Stimulated activated CD4-positive, alpha-beta T cell treated with anti-CD3 and anti-CD28 coated beads, Interleukin-15, amount 100 ng/mL, for 1 hour (primary cell): ENCODE measurements at regions not wholly inside any gene's neighbourhood (a gene's known extent, or its start where the extent isn't known, plus 50 kb on each side); places are given as distances from the start of the nearest gene placed in this dataset.

Experiments
- DNase-seq, 2 donors: peaks; one replicate each; pipeline ENCODE4 v3.0.0-alpha.2; 2020; ENCODE audit warnings: low read depth in 1 of 2, low spot score in 1 of 2

DNA sequence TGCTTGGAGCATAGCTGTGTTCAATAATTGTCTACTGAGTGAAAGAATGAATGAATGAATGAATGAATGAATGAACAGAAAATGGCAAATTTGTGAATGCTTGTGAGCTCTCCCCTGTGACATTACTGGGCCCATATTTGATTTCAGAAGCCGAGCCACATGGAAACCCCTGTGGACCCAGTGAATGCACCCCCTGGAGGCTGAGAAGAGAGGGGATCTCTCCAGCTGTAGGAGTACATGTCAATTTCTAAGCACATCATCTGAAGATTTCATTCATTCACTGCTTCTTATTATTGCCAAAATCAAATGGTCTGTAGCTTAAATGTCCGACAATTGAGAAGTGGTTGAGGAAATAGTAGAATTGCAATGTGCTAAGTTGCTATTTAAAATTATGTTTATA lies 58.3 kb upstream of the DOCK1 start:
- DNase-seq: no peak

DNA sequence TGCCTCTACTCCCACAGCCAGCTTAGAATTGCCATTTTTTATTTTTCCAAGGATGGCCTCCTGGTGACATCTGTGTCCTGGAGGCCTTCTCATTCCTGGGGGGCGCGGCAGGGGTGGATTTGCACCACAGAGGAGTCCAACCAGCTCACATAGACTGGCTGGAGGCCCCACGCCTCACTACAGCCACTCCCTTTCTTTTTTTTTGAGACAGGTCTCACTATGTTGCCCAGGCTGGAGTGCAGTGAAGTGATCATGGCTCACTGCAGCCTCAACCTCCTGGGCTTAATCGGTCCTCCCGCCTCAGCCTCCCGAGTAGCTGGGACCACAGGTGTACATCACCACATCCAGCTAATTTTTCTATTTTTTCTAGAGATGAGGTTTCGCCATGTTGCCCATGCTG lies 57.6 kb upstream of the DOCK1 start:
- no peak for DNase-seq

DNA sequence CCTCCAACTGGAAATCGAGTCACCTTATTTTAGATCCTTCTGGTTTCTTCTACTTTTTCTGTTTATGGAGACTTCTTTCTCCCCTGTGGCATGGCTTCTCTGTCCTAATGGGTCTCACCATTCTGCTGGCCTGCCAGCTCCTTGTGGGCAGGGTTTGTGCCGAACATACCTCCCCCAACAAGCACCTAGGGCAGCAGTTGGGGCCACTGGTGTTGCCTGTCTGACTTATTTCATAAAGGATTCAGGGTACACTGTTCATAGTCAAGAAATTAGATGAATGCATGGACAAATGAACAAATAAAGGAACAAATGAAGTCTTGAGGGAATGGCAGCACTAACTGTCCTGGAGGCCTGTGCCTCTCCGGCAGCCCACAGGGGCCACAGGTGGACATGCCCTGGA lies 55.6 kb upstream of the DOCK1 start:
- DNase-seq: no peak

DNA sequence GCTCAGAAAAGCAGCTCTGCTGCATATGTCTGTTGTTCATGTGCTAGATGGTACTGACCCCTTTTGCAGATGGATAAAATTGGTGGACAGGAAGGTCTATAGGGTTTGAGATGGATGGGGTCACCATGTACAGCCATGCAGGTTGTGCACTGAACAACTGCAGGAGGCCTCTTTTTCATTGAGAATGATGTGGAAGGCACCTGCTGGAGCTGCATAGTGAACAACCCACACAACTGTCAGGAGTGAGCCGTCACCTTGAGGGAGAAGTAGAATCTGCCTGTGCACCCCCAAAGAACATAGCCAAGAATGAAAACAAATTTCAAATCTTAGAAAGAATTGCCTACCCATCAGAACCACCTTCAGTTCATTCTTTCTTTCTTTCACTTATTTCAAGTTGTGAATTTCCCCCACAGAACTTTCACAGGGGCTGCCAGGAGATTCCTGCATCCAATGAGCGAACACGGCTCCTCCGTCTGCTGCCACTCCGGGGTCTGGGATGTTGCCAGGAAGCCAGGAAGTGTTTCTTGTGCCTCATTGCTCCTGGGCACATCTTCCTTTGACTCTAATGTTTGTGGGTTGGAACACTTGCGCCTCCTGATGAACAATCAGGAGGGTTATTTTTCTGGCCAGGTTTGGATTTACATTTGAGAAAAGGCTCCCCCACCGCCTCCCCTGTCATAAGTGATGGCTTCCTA lies 53.7 kb upstream of the DOCK1 start:
- DNase-seq: no peak

DNA sequence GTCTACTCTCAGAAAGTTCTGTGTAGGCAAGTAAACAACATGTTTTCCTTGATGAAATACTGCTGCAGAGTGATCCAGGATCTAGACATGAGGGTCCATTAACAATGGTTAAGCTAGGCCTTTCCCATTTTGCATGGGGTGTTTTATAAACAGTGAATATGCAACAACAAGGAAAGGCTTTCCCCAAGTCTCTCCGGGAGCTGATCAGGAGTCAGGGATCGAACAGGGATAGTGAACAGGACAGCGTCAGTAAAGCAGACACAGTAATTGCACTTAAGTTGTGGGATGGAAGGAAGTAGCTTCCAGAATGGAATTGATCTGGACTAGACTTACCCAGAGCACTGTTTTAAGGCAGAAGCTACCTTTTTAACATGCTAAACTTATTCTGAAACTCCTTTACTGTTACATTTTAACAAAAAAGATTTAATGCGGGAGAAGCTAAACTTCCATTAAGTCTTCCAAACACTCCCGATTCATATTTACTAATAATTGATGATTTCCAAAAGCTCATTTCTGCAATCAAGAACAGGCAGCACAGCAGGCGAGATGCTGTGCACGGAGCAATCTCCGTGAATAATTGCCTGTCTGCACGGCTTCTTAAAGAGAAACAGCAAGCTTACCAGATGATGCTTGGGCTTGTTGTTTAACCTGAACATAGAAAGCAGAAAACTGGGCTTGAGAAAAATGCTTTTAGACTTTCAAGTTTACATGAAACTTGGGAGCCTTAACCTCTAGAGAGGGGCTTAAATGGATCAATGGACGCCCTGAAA lies 50.3 kb upstream of the DOCK1 start:
- no peak for DNase-seq
